K562 (cell line): ENCODE measurements at regions not wholly inside any gene's neighbourhood (a gene's known extent, or its start where the extent isn't known, plus 50 kb on each side); places are given as distances from the start of the nearest gene placed in this dataset.

Source experiments
- CEBPB ChIP-seq: fragments of 450-650 bp; IDR thresholded peaks from 2 replicates; pipeline ENCODE4 v1.6.1; 2016; ENCODE audit warnings: missing genetic modification characterization, missing compliant biosample characterization
- HNRNPUL1 ChIP-seq: fragments of 200-400 bp; formaldehyde crosslinking; IDR thresholded peaks from 2 replicates; pipeline ENCODE4 v1.6.1; 2017; ENCODE audit warnings: low read length
- HSF4 ChIP-seq: fragments of 250-450 bp; sonication (Bioruptor Pico); IDR thresholded peaks from 2 replicates; pipeline ENCODE4 v2.1.2; 2022; ENCODE audit warnings: mild to moderate bottlenecking, moderate library complexity, borderline replicate concordance
- NFXL1 ChIP-seq: fragments of 450-650 bp; formaldehyde crosslinking; IDR thresholded peaks from 2 replicates; pipeline ENCODE4 v1.4.0; 2021; ENCODE audit warnings: mild to moderate bottlenecking
- NR1H2 ChIP-seq: sonication (generic); formaldehyde crosslinking; IDR thresholded peaks from 2 replicates; pipeline ENCODE4 v1.4.0; 2020; ENCODE audit warnings: mild to moderate bottlenecking, missing genetic modification reagents
- PHTF2 ChIP-seq: fragments of 250-450 bp; sonication (Bioruptor Pico); IDR thresholded peaks from 2 replicates; pipeline ENCODE4 v1.5.0; 2021; ENCODE audit warnings: mild to moderate bottlenecking
- ZNF184 ChIP-seq: sonication (generic); formaldehyde crosslinking; IDR thresholded peaks from 2 replicates; pipeline ENCODE4 v1.5.0; 2020; ENCODE audit warnings: missing genetic modification reagents
- ZNF644 ChIP-seq: fragments of 200-800 bp; sonication (Bioruptor generic); IDR thresholded peaks from 2 replicates; pipeline ENCODE4 v1.6.1; 2016; ENCODE audit warnings: low read depth, missing genetic modification characterization, missing compliant biosample characterization
- ZZZ3 ChIP-seq: fragments of 450-650 bp; IDR thresholded peaks from 2 replicates; pipeline ENCODE4 v1.6.1; 2016; ENCODE audit warnings: antibody characterized with exemption, mild to moderate bottlenecking, moderate library complexity
- TF ChIP-seq, protein P1 (sequence below): fragments of 250-450 bp; sonication (Bioruptor Pico); IDR thresholded peaks from 2 replicates; pipeline ENCODE4 v1.8.0; 2021; ENCODE audit warnings: moderate library complexity, mild to moderate bottlenecking, inconsistent platforms
- TF ChIP-seq, protein P2 (sequence below): fragments of 250-450 bp; sonication (Bioruptor Pico); IDR thresholded peaks from 2 replicates; pipeline ENCODE4 v1.4.0; 2020; ENCODE audit warnings: borderline replicate concordance
- TF ChIP-seq, protein P3 (sequence below): sonication (generic); formaldehyde crosslinking; IDR thresholded peaks from 2 replicates; pipeline ENCODE4 v1.5.0; 2020; ENCODE audit warnings: missing genetic modification reagents

DNA sequence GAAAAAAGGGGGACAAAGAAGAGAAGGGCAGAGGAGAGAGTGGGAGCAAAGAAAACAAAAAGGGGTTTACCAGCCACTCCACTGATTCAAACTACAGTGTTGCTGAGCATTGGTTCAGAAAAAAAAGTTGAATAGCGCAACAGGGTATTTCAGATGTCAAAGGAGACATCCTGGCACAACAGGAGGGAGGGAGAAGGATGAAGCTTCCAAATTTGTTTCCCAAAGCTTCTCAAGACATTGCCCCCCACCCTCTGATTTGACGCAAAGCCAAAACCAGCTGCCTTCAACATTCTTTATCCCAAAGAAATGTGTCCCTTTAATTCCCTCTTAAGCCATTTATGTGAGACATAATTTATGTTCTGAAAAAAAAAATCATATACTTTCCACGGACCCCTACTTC is 105.5 kb upstream of the TNC start (continued):
- TF ChIP-seq, protein P1, sequence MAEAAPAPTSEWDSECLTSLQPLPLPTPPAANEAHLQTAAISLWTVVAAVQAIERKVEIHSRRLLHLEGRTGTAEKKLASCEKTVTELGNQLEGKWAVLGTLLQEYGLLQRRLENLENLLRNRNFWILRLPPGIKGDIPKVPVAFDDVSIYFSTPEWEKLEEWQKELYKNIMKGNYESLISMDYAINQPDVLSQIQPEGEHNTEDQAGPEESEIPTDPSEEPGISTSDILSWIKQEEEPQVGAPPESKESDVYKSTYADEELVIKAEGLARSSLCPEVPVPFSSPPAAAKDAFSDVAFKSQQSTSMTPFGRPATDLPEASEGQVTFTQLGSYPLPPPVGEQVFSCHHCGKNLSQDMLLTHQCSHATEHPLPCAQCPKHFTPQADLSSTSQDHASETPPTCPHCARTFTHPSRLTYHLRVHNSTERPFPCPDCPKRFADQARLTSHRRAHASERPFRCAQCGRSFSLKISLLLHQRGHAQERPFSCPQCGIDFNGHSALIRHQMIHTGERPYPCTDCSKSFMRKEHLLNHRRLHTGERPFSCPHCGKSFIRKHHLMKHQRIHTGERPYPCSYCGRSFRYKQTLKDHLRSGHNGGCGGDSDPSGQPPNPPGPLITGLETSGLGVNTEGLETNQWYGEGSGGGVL (CRISPR knock-in tag), result no peak
- TF ChIP-seq, protein P2, sequence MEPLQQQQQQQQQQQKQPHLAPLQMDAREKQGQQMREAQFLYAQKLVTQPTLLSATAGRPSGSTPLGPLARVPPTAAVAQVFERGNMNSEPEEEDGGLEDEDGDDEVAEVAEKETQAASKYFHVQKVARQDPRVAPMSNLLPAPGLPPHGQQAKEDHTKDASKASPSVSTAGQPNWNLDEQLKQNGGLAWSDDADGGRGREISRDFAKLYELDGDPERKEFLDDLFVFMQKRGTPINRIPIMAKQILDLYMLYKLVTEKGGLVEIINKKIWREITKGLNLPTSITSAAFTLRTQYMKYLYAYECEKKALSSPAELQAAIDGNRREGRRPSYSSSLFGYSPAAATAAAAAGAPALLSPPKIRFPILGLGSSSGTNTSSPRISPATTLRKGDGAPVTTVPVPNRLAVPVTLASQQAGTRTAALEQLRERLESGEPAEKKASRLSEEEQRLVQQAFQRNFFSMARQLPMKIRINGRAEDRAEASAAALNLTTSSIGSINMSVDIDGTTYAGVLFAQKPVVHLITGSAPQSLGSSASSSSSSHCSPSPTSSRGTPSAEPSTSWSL, result no peak
- TF ChIP-seq PHTF2 (CRISPR knock-in tag) (no peak), ZZZ3 (no peak), NR1H2 (CRISPR knock-in tag) (no peak), HSF4 (CRISPR knock-in tag) (no peak), HNRNPUL1 (no peak), ZNF184 (CRISPR knock-in tag) (no peak), NFXL1 (CRISPR knock-in tag) (no peak), CEBPB (tag) (no peak), ZNF644 (tag) (no peak)
- TF ChIP-seq, protein P3, sequence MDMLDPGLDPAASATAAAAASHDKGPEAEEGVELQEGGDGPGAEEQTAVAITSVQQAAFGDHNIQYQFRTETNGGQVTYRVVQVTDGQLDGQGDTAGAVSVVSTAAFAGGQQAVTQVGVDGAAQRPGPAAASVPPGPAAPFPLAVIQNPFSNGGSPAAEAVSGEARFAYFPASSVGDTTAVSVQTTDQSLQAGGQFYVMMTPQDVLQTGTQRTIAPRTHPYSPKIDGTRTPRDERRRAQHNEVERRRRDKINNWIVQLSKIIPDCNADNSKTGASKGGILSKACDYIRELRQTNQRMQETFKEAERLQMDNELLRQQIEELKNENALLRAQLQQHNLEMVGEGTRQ (CRISPR knock-in tag), result no peak
- TF ChIP-seq, all 486 proteins: peak for 0
